HCT116 (cell line): ENCODE measurements at regions not wholly inside any gene's neighbourhood (a gene's known extent, or its start where the extent isn't known, plus 50 kb on each side); places are given as distances from the start of the nearest gene placed in this dataset.

ENCODE experiments used
- ATAC-seq: fragments of 200-7000 bp; cut with Tn5 transposase; 2 replicates; pipeline ENCODE4 v1.9.1; 2020; ENCODE audit warnings: mild to moderate bottlenecking, moderate library complexity
- BruUV-seq: library from RNA; stranded (reverse); fragments of 400-500 nt; replicated peaks from 2 replicates; lab custom pipeline; 2021; lab: Mats Ljungman, UMichigan
- CTCF ChIA-PET: fragments of 300-600 bp; sonication (Branson Sonifier 250); formaldehyde crosslinking; loops from one replicate; lab custom pipeline; 2021; ENCODE audit warnings: antibody characterized with exemption; lab: Charles Lee
- POLR2A ChIA-PET: fragments of 300-600, 350-600 bp; sonication (Branson Sonifier 250); formaldehyde crosslinking; loops from one replicate; lab custom pipeline; 2021; ENCODE audit warnings: antibody characterized with exemption; lab: Charles Lee
- RAD21 ChIA-PET, 2 experiments: fragments of 300-600 bp; sonication (Branson Sonifier 250); formaldehyde crosslinking; loops; one replicate each; lab custom pipeline; 2023; ENCODE audit warnings: low total read pairs in 2 of 2; ENCODE audit not compliant: uncharacterized antibody in 2 of 2, unreplicated experiment in 2 of 2, low non-redundant PET in 1 of 2; lab: Charles Lee
- DNase-seq: peaks from one replicate; pipeline ENCODE4 v3.0.0-alpha.2; 2010; ENCODE audit warnings: low read depth, low spot score
- H2AFZ ChIP-seq: fragments of 200-600 bp; shearing (Covaris generic), sonication (generic); 2 replicates; pipeline ENCODE4 v1.6.1; 2017; ENCODE audit warnings: low read depth, mixed run types, mixed read lengths, antibody characterized with exemption, low read length; ENCODE audit not compliant: poor library complexity, severe bottlenecking
- H3K27ac ChIP-seq: 2 replicates; pipeline ENCODE4 v1.5.1; 2012; ENCODE audit warnings: low read depth, low read length
- H3K27me3 ChIP-seq: fragments of 200-600 bp; sonication (generic); 2 replicates; pipeline ENCODE4 v1.6.1; 2016; ENCODE audit warnings: mixed run types, low read length, mixed read lengths; ENCODE audit not compliant: insufficient read depth
- H3K36me3 ChIP-seq, 2 experiments: fragments of 200-500 bp in 1 of 2; fragments of 200-600 bp in 1 of 2; sonication (Bioruptor generic) in 1 of 2; sonication (generic) in 1 of 2; 2 replicates each; pipeline versions ENCODE4 v1.5.1 to v1.6.1; 2014 to 2016; ENCODE audit warnings: low read length in 2 of 2, inconsistent platforms in 1 of 2, mixed read lengths in 1 of 2, mixed run types in 1 of 2; ENCODE audit not compliant: insufficient read depth in 2 of 2, control insufficient read depth in 1 of 2
- H3K4me1 ChIP-seq, 2 experiments: fragments of 200-600 bp in 1 of 2; sonication (generic) in 1 of 2; 2 replicates each; pipeline versions ENCODE4 v1.5.1 to v1.6.1; 2012 to 2017; ENCODE audit warnings: low read length in 2 of 2, inconsistent platforms in 1 of 2, mild to moderate bottlenecking in 1 of 2, mixed read lengths in 1 of 2, mixed run types in 1 of 2, moderate library complexity in 1 of 2; ENCODE audit not compliant: insufficient read depth in 2 of 2, control insufficient read depth in 1 of 2
- H3K4me2 ChIP-seq: fragments of 200-600 bp; sonication (generic); 2 replicates; pipeline ENCODE4 v1.6.1; 2017; ENCODE audit warnings: mixed run types, low read length, mixed read lengths
- H3K4me3 ChIP-seq, 2 experiments: fragments of 200-600 bp in 1 of 2; sonication (generic) in 1 of 2; replicated peaks in 1 of 2; 2 replicates each; pipeline ENCODE4 v1.5.1; 2011 to 2016; ENCODE audit warnings: low read length in 2 of 2, control low read depth in 1 of 2, low read depth in 1 of 2, mild to moderate bottlenecking in 1 of 2, mixed read lengths in 1 of 2, mixed run types in 1 of 2
- H3K79me2 ChIP-seq: fragments of 200-600 bp; sonication (generic); 2 replicates; pipeline ENCODE4 v1.6.1; 2017; ENCODE audit warnings: mild to moderate bottlenecking, mixed run types, low read length, moderate library complexity, mixed read lengths; ENCODE audit not compliant: insufficient read depth
- H3K9ac ChIP-seq: fragments of 200-600 bp; sonication (generic); 2 replicates; pipeline ENCODE4 v1.6.1; 2016; ENCODE audit warnings: low read length, mixed read lengths
- H3K9me2 ChIP-seq: fragments of 200-600 bp; sonication (generic), shearing (Covaris generic); 2 replicates; pipeline ENCODE4 v1.6.1; 2017; ENCODE audit warnings: mixed run types, mild to moderate bottlenecking, moderate library complexity; ENCODE audit not compliant: insufficient read depth
- H3K9me3 ChIP-seq, 2 experiments: fragments of 200-500 bp in 1 of 2; fragments of 200-600 bp in 1 of 2; sonication (Bioruptor generic) in 1 of 2; sonication (generic) in 1 of 2; 2 replicates each; pipeline ENCODE4 v1.6.1; 2014 to 2017; ENCODE audit warnings: low read length in 2 of 2, mixed read lengths in 2 of 2, inconsistent platforms in 1 of 2, low read depth in 1 of 2, mild to moderate bottlenecking in 1 of 2, mixed run types in 1 of 2, moderate library complexity in 1 of 2; ENCODE audit not compliant: control insufficient read depth in 1 of 2, insufficient read depth in 1 of 2
- H4K20me1 ChIP-seq: fragments of 200-600 bp; sonication (generic), shearing (Covaris generic); 2 replicates; pipeline ENCODE4 v1.6.1; 2017; ENCODE audit warnings: mixed run types, mild to moderate bottlenecking, moderate library complexity; ENCODE audit not compliant: insufficient read depth
- ATF3 ChIP-seq: IDR thresholded peaks from 2 replicates; pipeline ENCODE4 v1.6.1; 2012
- CBX3 ChIP-seq: IDR thresholded peaks from 2 replicates; pipeline ENCODE4 v1.6.1; 2012; ENCODE audit warnings: low read depth
- EZH2 ChIP-seq: fragments of 200-600 bp; sonication (generic); IDR thresholded peaks from 2 replicates; pipeline ENCODE4 v1.6.1; 2017; ENCODE audit warnings: antibody characterized with exemption, mixed run types
- JUND ChIP-seq: IDR thresholded peaks from 2 replicates; pipeline ENCODE4 v1.6.1; 2012
- MAX ChIP-seq: IDR thresholded peaks from 2 replicates; pipeline ENCODE4 v1.6.1; 2012
- POLR2AphosphoS5 ChIP-seq: IDR thresholded peaks from 2 replicates; pipeline ENCODE4 v1.6.1; 2011; ENCODE audit warnings: mild to moderate bottlenecking, low read depth, low read length, moderate library complexity
- RAD21 ChIP-seq: IDR thresholded peaks from 2 replicates; pipeline ENCODE4 v1.6.1; 2012; ENCODE audit warnings: low read depth, mild to moderate bottlenecking
- REST ChIP-seq: IDR thresholded peaks from 2 replicates; pipeline ENCODE4 v1.6.1; 2012; ENCODE audit warnings: low read depth
- SP1 ChIP-seq: IDR thresholded peaks from 2 replicates; pipeline ENCODE4 v1.6.1; 2012; ENCODE audit warnings: low read depth
- TCF7L2 ChIP-seq: IDR thresholded peaks from 2 replicates; pipeline ENCODE4 v1.7.0; 2011; ENCODE audit warnings: borderline replicate concordance, inconsistent platforms; ENCODE audit not compliant: insufficient read depth, insufficient read length; ENCODE audit errors: extremely low read depth
- ZFX ChIP-seq: fragments of 450-650 bp; IDR thresholded peaks from 2 replicates; pipeline ENCODE4 v1.6.1; 2017
- intact Hi-C: fragments of 100-400 bp; cut with micrococcal nuclease; formaldehyde crosslinking; loops from 2 replicates; pipeline ENCODE4 v1.10.0; 2022

GRCh38 chr9:26406676-26407075 lies 485.9 kb downstream of the CAAP1 start (continued):
- TF ChIP-seq REST (no peak), EZH2 (no peak), CBX3 (no peak), JUND (no peak), MAX (no peak), POLR2AphosphoS5 (no peak), RAD21 (no peak)

GRCh38 chr9:26399556-26399955 lies 493.0 kb downstream of the CAAP1 start:
- no peaks in the 10 kb centered on the region for H4K20me1 ChIP-seq
- H3K9ac ChIP-seq, result no peak overlapping the region
- no peaks in the 10 kb centered on the region for H3K36me3 ChIP-seq
- no peak for TF ChIP-seq TCF7L2
- no peak for TF ChIP-seq SP1
- no peak for TF ChIP-seq EZH2
- TF ChIP-seq ZFX, result no peak
- TF ChIP-seq POLR2AphosphoS5, result no peak
- no peak for TF ChIP-seq ATF3
- peaks cover 0 to 21% of the 10 kb centered on the region in 2 experiments; a peak in 3 of 4 replicates for H3K9me3 ChIP-seq
- H3K27me3 ChIP-seq, result no peaks in the 10 kb centered on the region
- RAD21 ChIA-PET, result no interaction called here
- POLR2A ChIA-PET, result no interaction called here
- H3K79me2 ChIP-seq, result no peaks in the 10 kb centered on the region
- CTCF ChIA-PET, result no interaction called here
- H3K27ac ChIP-seq, result no peak overlapping the region
- intact Hi-C loops, result no loop called here
- H2AFZ ChIP-seq, result no peak overlapping the region
- ATAC-seq (no peak), DNase-seq (no peak)
- H3K4me3 ChIP-seq, result no peak overlapping the region
- no peaks in the 10 kb centered on the region for H3K4me1 ChIP-seq
- H3K9me2 ChIP-seq, result no peaks in the 10 kb centered on the region; the same call in 1 of the 2 replicates
- BruUV-seq, result no TSS peak
- H3K4me2 ChIP-seq, result no peak overlapping the region
